HS-27A (cell line): ENCODE measurements at regions not wholly inside any gene's neighbourhood (a gene's known extent, or its start where the extent isn't known, plus 50 kb on each side); places are given as distances from the start of the nearest gene placed in this dataset.

ENCODE experiments used
- DNase-seq: peaks from one replicate; pipeline ENCODE4 v3.0.0-alpha.2; 2012; ENCODE audit warnings: low read depth, missing footprints

GRCh38 chr18:42185486-42185885 lies 230.5 kb downstream of the PIK3C3 start:
- DNase-seq, result no peak

DNA sequence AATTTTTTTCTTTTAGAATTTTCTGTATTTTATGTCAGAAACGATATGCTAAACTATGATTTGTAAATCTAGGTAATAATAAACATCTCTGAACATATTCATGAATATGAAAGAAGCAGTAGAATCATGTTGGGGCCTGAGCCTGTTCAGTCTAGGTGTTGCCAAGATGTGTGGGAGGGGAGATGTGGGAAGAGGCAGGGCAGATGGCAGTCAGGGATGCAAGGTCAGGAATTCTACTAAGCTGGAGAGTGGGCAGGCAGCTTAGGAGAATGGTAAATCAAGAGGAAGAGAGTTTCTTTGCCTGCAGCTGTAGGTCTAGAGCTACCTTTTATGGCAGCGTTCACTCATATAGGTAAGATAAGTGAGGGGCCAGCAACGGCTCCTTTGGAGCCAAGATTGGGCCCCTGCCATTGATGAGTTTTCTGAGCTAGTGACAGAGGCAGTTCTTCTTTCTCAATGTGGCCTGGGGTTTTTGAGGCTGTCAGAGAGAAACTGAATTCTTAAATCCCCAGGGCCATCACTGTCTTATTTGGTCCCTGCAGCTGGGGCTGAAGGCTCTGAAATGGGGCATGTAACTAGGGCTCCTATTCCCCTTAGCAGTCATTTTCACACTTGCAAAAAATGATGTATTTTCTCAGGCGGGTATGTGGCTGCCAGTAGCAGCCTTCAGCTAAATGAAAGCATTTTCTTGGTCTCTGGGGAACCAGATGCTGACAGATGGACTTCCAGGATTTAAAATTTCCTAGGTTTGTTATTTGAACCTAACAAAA lies 232.8 kb downstream of the PIK3C3 start:
- no peak for DNase-seq

GRCh38 chr18:42190643-42191042 lies 235.6 kb downstream of the PIK3C3 start:
- no peak for DNase-seq

- DNase-seq, result no peak
Observed at GRCh38 chr18:42192251-42193248, 237.5 kb downstream of the PIK3C3 start.

GRCh38 chr18:42196651-42197050 lies 241.6 kb downstream of the PIK3C3 start:
- no peak for DNase-seq

DNA sequence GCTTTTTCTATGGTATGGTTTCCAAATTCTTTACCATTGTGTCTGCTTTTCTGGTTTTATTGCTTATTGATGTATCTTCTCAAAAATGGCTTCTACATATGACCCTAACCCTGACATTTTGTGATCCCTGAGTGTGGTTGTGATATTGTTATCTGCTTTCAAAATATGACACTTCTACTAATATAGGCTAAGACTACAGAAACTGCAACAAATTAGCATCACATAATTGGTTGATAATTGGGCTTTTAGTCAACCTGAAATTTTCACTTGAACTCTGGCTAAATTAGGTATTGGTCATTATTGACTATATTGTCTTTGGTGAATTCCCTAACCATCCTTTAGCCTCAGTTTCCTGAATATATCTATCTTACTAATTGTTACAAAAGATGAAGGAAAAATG lies 246.1 kb downstream of the PIK3C3 start:
- DNase-seq, result no peak

GRCh38 chr18:42211201-42211600 lies 256.2 kb downstream of the PIK3C3 start:
- DNase-seq, result no peak

- DNase-seq, result no peak
Observed at GRCh38 chr18:42222557-42222956, 267.5 kb downstream of the PIK3C3 start.

DNA sequence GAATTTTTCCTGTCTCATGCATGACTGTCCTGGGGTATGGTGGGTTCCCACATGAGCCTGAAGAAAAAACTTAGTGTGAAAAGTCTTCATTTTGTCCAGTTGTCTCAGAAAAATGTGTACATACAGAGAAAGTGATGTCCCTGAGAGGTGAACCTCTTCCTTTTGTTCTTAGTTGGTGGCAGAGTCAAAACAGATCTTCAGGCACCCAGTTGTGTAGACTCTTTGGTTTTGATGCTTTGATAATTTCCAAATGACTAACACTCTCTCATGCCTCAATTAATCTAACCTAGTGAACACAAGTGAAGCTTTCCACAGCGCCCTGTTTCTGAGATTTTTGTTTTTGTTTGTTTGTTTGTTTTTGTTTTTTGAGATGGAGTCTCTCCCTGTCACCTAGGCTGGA lies 273.5 kb downstream of the PIK3C3 start:
- no peak for DNase-seq

- no peak for DNase-seq
Observed at GRCh38 chr18:42229211-42230210, 274.5 kb downstream of the PIK3C3 start.

GRCh38 chr18:42230636-42231035 lies 275.6 kb downstream of the PIK3C3 start:
- no peak for DNase-seq

DNA sequence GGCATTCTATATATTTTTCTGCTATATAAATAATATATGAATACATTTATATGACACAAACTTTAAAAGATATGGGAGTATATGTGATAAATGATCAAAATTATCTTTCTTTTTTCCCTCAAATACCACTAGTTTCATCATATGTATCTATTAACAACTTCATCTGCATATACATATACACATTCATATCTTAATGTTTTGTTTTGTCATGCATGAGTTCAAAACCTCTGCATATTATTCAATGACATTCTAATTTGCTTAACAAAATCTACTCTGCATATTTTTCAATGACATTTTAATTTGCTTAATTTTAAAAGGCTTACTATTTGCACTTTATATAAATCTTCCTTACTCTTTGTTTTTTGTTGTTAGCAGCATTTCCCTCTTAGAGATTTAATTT lies 276.2 kb downstream of the PIK3C3 start:
- no peak for DNase-seq

GRCh38 chr18:42231796-42232195 lies 276.8 kb downstream of the PIK3C3 start:
- DNase-seq, result no peak

DNA sequence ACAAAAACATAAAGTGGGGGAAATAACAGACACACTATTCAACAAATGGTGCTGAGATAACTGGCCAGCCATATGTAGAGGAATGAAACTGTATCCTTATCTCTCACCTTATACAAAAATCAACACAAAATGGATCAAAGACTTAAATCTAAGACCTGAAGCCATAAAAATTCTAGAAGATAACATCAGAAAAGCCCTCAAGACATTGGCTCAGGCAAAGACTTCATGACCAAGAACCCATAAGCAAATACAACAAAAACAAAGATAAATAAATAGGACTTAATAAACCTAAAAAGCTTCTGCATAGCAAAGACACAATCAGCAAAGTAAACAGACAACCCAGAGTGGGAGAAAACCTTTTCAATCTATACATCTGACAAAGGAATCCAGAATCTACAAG lies 278.9 kb downstream of the PIK3C3 start:
- no peak for DNase-seq

GRCh38 chr18:42242758-42243157 lies 287.7 kb downstream of the PIK3C3 start:
- no peak for DNase-seq

DNA sequence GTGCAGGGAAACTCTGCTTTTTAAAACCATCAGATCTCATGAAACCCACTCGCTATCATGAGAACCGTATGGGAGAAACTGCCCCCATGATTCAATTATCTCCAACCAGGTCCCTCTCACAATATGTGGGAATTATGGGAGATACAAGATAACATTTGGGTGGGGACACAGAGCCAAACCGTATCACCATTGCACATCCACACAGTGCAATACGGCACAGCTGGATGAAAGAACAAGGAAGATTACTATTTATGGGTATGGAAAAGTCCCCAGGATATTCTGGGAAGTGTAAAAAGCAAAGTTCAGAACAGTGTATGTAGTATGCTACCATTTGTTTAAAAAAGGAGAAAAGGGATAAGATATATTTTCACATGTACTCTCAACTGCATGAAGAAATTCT lies 290.1 kb downstream of the PIK3C3 start:
- DNase-seq, result no peak

GRCh38 chr18:42255908-42256765 lies 301.1 kb downstream of the PIK3C3 start:
- no peak for DNase-seq

DNA sequence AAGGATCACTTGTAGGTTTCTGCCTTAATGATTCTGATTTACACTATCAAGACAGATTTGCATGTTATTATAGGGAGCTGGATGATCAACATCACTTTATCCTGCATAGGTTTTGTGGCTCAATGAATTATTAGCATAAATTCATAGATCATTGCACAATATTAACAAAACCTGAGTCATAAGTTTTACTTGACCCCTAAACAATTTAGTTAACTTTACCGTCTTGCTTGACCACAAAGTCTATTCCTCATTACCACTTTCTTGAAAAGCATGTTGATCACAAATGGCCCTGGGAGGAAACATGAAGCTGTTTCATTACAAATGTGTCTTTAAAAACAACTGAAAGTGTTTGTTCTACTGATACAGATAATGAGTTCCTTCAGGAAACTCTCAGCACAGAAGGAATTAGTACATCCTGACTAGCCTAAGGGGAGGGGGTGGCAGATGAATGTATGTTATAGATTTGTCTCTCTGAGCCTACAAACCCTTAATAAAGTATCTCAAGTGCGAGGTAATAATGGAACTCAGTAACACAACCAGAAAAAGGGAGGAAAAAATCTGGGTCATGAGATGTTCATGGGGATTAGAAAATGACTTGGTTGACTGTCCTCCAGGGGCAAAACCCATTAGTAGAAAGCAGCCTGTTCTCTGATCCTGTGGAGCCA lies 303.4 kb downstream of the PIK3C3 start:
- no peak for DNase-seq

GRCh38 chr18:42261731-42262130 lies 306.7 kb downstream of the PIK3C3 start:
- no peak for DNase-seq

- DNase-seq, result no peak
Observed at GRCh38 chr18:42264497-42264896, 309.5 kb downstream of the PIK3C3 start.
